ENCODE measurements at regions not wholly inside any gene's neighbourhood (a gene's known extent, or its start where the extent isn't known, plus 50 kb on each side); places are given as distances from the start of the nearest gene placed in this dataset.

DNA sequence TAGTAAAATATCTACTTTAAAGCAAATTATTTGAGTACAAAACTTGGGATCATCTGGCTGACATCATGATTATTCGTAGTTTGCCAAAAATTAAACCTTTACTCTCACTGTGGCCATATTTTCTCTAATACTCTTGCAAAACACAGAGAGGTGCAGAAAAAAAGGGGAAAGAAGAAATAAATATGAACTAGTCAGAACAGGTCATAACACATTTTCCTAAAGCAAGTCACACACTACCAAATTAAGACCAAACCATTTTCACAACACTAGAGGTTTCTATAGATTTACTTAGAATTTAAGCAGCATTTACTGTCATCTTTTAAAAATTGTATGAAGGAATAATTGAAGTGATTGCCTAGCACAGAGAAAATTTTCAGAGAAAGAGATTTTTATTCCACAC, 726.1 kb downstream of the SORCS1 start:
- TF ChIP-seq EHMT2 (IDR thresholded peaks at IDR 0.05; ENCODE audit: low read depth), result no peak
- no peak for TF ChIP-seq ESRRA (IDR thresholded peaks at IDR 0.05; ENCODE audit: borderline replicate concordance, low read length)
- no peak for TF ChIP-seq CEBPB (IDR thresholded peaks at IDR 0.05)
- TF ChIP-seq, protein P1, sequence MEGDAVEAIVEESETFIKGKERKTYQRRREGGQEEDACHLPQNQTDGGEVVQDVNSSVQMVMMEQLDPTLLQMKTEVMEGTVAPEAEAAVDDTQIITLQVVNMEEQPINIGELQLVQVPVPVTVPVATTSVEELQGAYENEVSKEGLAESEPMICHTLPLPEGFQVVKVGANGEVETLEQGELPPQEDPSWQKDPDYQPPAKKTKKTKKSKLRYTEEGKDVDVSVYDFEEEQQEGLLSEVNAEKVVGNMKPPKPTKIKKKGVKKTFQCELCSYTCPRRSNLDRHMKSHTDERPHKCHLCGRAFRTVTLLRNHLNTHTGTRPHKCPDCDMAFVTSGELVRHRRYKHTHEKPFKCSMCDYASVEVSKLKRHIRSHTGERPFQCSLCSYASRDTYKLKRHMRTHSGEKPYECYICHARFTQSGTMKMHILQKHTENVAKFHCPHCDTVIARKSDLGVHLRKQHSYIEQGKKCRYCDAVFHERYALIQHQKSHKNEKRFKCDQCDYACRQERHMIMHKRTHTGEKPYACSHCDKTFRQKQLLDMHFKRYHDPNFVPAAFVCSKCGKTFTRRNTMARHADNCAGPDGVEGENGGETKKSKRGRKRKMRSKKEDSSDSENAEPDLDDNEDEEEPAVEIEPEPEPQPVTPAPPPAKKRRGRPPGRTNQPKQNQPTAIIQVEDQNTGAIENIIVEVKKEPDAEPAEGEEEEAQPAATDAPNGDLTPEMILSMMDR (IDR thresholded peaks at IDR 0.05), result no peak
- TF ChIP-seq RAD21 (conservative IDR thresholded peaks at IDR 0.05 in 1 of 2, IDR thresholded peaks at IDR 0.05 in 1 of 2), result no peak
- TF ChIP-seq EP300 (IDR thresholded peaks at IDR 0.05), result no peak
- TF ChIP-seq MAX (IDR thresholded peaks at IDR 0.05), result no peak
- TF ChIP-seq RNF2 (IDR thresholded peaks at IDR 0.05; ENCODE audit: borderline replicate concordance, low read depth), result no peak
